OCI-LY3 (cell line): ENCODE measurements at regions not wholly inside any gene's neighbourhood (a gene's known extent, or its start where the extent isn't known, plus 50 kb on each side); places are given as distances from the start of the nearest gene placed in this dataset.

Experiments
- H2AFZ ChIP-seq: fragments of 200-600, 300-600 bp; shearing (Covaris generic); 2 replicates; pipeline ENCODE4 v1.6.0; 2014; ENCODE audit warnings: antibody characterized with exemption, low read depth, low read length
- H3K27ac ChIP-seq: fragments of 200-600, 300-600 bp; sonication (generic); 2 replicates; pipeline ENCODE4 v1.5.1; 2014; ENCODE audit warnings: mild to moderate bottlenecking, low read length, moderate library complexity, mixed read lengths
- H3K27me3 ChIP-seq: fragments of 200-600, 300-600 bp; sonication (generic); 2 replicates; pipeline ENCODE4 v1.6.1; 2014; ENCODE audit warnings: low read depth, low read length, mixed read lengths
- H3K36me3 ChIP-seq: fragments of 200-600, 300-600 bp; sonication (generic); replicated peaks from 2 replicates; pipeline ENCODE3; 2014; ENCODE audit warnings: low read depth, low read length, mixed read lengths
- H3K4me1 ChIP-seq: fragments of 300-600, 200-600 bp; sonication (generic); 2 replicates; pipeline ENCODE4 v1.6.1; 2014; ENCODE audit warnings: low read length, mixed read lengths
- H3K4me2 ChIP-seq: fragments of 200-600, 300-600 bp; sonication (generic); 2 replicates; pipeline ENCODE4 v1.6.1; 2014; ENCODE audit warnings: low read length, mixed read lengths
- H3K4me3 ChIP-seq: fragments of 300-600, 200-600 bp; sonication (generic); 2 replicates; pipeline ENCODE4 v1.5.1; 2014; ENCODE audit warnings: antibody characterized with exemption, mild to moderate bottlenecking, low read length, moderate library complexity
- H3K79me2 ChIP-seq: fragments of 300-600, 200-600 bp; shearing (Covaris generic); 2 replicates; pipeline ENCODE4 v1.6.1; 2014; ENCODE audit warnings: mild to moderate bottlenecking, low read length, mixed read lengths
- H3K9ac ChIP-seq: fragments of 300-600, 200-600 bp; shearing (Covaris generic); 2 replicates; pipeline ENCODE4 v1.6.0; 2014; ENCODE audit warnings: mild to moderate bottlenecking, low read length, moderate library complexity
- H3K9me3 ChIP-seq: fragments of 200-600, 300-600 bp; shearing (Covaris generic); 2 replicates; pipeline ENCODE4 v1.6.1; 2014; ENCODE audit warnings: low read length, mixed read lengths; ENCODE audit not compliant: insufficient read depth
- H4K20me1 ChIP-seq: fragments of 200-600, 300-600 bp; sonication (generic); 2 replicates; pipeline ENCODE4 v1.6.1; 2016; ENCODE audit warnings: low read length, mixed read lengths; ENCODE audit not compliant: insufficient read depth
- EZH2phosphoT487 ChIP-seq: fragments of 200-600 bp; shearing (Covaris generic); IDR thresholded peaks from 2 replicates; pipeline ENCODE4 v1.6.1; 2018; ENCODE audit warnings: antibody characterized with exemption, mixed run types, low read depth
- TF ChIP-seq, protein P1 (sequence below): fragments of 200-600, 300-600 bp; sonication (generic); IDR thresholded peaks from 2 replicates; pipeline ENCODE4 v1.5.1; 2014; ENCODE audit warnings: antibody characterized with exemption, low read length, low read depth

DNA sequence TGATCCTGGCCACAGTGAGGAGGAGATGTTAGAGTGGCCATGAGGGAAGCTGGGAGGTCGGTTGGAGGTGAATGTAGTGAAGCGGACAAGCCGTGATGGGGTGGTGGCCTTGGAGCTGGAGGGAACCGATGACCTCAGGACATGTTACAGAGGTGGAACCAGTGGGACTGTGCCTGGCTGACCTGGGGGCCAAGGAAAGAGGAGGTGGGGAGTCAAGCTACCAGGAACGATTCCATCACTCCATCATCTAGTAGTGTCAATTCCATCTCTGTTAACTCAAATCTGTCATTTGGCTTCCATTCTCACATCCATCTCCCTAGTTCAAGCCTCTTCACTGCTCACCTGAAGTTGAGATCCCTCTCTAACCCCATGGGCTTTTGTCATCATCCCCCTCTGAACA is 102.4 kb upstream of the LYZL2 start:
- H4K20me1 ChIP-seq, result no peaks in the 10 kb centered on the region
- no peaks in the 10 kb centered on the region for H3K9me3 ChIP-seq
- H3K9ac ChIP-seq, result no peak overlapping the region
- H3K4me2 ChIP-seq, result no peak overlapping the region
- no peaks in the 10 kb centered on the region for H3K27me3 ChIP-seq
- no peak overlapping the region for H3K4me3 ChIP-seq
- no peak overlapping the region for H3K27ac ChIP-seq
- no peaks in the 10 kb centered on the region for H3K36me3 ChIP-seq
- H2AFZ ChIP-seq, result no peak overlapping the region
- H3K79me2 ChIP-seq, result no peaks in the 10 kb centered on the region
- TF ChIP-seq, protein P1, sequence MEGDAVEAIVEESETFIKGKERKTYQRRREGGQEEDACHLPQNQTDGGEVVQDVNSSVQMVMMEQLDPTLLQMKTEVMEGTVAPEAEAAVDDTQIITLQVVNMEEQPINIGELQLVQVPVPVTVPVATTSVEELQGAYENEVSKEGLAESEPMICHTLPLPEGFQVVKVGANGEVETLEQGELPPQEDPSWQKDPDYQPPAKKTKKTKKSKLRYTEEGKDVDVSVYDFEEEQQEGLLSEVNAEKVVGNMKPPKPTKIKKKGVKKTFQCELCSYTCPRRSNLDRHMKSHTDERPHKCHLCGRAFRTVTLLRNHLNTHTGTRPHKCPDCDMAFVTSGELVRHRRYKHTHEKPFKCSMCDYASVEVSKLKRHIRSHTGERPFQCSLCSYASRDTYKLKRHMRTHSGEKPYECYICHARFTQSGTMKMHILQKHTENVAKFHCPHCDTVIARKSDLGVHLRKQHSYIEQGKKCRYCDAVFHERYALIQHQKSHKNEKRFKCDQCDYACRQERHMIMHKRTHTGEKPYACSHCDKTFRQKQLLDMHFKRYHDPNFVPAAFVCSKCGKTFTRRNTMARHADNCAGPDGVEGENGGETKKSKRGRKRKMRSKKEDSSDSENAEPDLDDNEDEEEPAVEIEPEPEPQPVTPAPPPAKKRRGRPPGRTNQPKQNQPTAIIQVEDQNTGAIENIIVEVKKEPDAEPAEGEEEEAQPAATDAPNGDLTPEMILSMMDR, result no peak
- TF ChIP-seq EZH2phosphoT487, result no peak
- peaks cover 4% of the 10 kb centered on the region for H3K4me1 ChIP-seq

GRCh38 chr10:30730306-30730705 is 100.8 kb upstream of the LYZL2 start:
- Histone ChIP-seq H3K9ac (no peak overlapping the region), H4K20me1 (no peaks in the 10 kb centered on the region), H3K4me3 (no peak overlapping the region), H2AFZ (no peak overlapping the region), H3K9me3 (no peaks in the 10 kb centered on the region), H3K79me2 (no peaks in the 10 kb centered on the region), H3K27ac (no peak overlapping the region), H3K4me1 (no peaks in the 10 kb centered on the region), H3K36me3 (no peaks in the 10 kb centered on the region), H3K4me2 (no peak overlapping the region), H3K27me3 (no peaks in the 10 kb centered on the region)
- TF ChIP-seq EZH2phosphoT487, result no peak
- TF ChIP-seq, protein P1, result no peak

- no peaks in the 10 kb centered on the region for H4K20me1 ChIP-seq
- H3K79me2 ChIP-seq, result no peaks in the 10 kb centered on the region
- H3K4me1 ChIP-seq, result no peaks in the 10 kb centered on the region
- H3K4me2 ChIP-seq, result no peak overlapping the region
- H3K36me3 ChIP-seq, result no peaks in the 10 kb centered on the region
- H3K9ac ChIP-seq, result no peak overlapping the region
- TF ChIP-seq EZH2phosphoT487, result no peak
- TF ChIP-seq, protein P1, result no peak
- H3K27me3 ChIP-seq, result no peaks in the 10 kb centered on the region
- H3K9me3 ChIP-seq, result no peaks in the 10 kb centered on the region
- H3K4me3 ChIP-seq, result no peak overlapping the region
- H2AFZ ChIP-seq, result no peak overlapping the region
- H3K27ac ChIP-seq, result no peak overlapping the region
These were observed 99.2 kb upstream of the LYZL2 start for GRCh38 chr10:30728766-30729165.

- Histone ChIP-seq H2AFZ (no peak overlapping the region), H3K79me2 (no peaks in the 10 kb centered on the region), H3K4me1 (peaks cover 2% of the 10 kb centered on the region), H3K27me3 (no peaks in the 10 kb centered on the region), H3K4me2 (no peak overlapping the region), H3K9ac (no peak overlapping the region), H3K4me3 (no peak overlapping the region), H3K9me3 (no peaks in the 10 kb centered on the region), H3K36me3 (no peaks in the 10 kb centered on the region), H3K27ac (no peak overlapping the region), H4K20me1 (no peaks in the 10 kb centered on the region)
- TF ChIP-seq, protein P1, result no peak
- no peak for TF ChIP-seq EZH2phosphoT487
These were observed 98.6 kb upstream of the LYZL2 start for GRCh38 chr10:30728127-30728526.
